Epithelial cell of esophagus (primary cell): ENCODE measurements at regions not wholly inside any gene's neighbourhood (a gene's known extent, or its start where the extent isn't known, plus 50 kb on each side); places are given as distances from the start of the nearest gene placed in this dataset.

ENCODE experiments used
- DNase-seq: peaks from one replicate; pipeline ENCODE4 v3.0.0; 2010; ENCODE audit warnings: low read depth
- H3K4me3 ChIP-seq: 2 replicates; pipeline ENCODE4 v1.5.1; 2011; ENCODE audit warnings: mild to moderate bottlenecking, low read length, control low read depth
- CTCF ChIP-seq: IDR thresholded peaks from 2 replicates; pipeline ENCODE4 v1.5.1; 2011; ENCODE audit warnings: low read depth, mild to moderate bottlenecking, low read length, control low read depth, inconsistent platforms; ENCODE audit not compliant: insufficient read depth; ENCODE audit errors: missing control alignments

- no peak overlapping the region for H3K4me3 ChIP-seq
- no peak for DNase-seq
- TF ChIP-seq CTCF: no peak
Observed at GRCh38 chr2:151002959-151003600, 258.6 kb downstream of the RBM43 start.

DNA sequence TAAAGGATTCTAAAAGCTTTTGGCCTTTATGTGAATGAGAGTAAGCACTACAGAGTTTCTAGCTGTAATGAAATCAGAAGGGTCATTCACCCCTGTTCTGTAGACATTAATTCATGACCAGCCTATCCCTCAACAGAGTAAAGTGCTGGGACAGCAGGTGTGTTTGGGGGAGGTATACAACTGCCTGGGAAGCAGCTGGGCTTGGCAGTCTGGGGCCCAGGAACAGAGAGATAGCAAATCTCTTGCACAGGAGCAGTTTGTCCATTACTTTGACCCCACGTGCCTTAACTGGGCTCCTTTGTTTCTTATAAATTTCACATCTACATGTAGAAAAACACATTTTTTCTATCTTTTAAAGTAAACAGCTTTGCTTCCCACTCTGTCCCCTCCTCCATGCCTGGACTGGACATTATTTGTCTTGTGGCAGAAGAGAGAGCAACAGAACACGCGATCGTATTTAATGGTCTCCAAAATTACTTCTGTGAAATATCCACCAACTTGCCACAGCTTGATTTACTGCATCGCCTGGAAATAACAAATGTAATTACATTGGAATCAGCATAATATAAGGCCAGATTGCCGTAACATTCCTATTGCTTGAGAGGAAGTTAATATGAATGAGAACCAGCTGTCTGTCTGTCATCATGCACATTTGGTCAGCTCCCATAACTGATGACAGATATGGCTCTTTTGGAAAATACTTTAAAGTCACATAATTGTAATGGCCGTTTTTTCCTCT is 263.8 kb downstream of the RBM43 start:
- H3K4me3 ChIP-seq: no peak overlapping the region
- no peak for DNase-seq
- no peak for TF ChIP-seq CTCF

DNA sequence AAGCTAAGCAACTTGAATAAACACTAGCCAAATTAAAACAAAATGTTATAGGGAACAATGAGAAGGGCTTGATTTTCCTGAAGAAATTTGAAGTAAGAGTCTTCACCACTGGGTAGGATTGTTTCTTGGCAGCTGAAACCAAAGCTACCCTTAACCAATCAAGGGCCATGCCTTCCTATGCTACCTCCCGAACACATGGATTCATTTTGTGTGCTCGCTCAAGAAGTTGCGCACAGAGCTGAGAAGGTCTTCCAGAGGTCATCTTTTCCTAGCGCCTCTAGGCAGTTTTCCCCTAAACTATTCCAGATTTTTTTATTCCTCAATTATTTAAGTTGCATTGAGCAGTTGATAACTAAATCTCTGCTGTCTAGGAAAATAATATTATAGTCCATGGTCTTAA is 264.6 kb downstream of the RBM43 start:
- DNase-seq: no peak
- no peak for TF ChIP-seq CTCF
- no peak overlapping the region for H3K4me3 ChIP-seq

DNA sequence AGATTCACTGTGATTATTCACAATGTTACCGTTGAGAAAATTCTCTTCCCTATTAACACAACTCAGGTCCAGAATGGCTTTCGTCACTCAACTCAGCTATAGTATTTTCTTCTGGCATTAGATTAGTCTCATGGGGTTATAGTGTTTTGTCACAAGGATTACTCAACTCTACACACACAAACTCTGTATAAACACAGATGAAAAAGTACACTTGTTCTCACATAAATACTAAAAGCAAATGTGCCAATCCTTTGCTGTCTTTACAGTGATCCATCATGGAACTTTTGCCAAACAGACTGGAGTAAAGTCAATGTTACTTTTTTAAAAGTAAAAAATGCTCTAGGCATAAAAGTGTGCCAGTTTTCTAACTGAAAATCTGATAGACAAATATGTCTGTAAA is 267.6 kb downstream of the RBM43 start:
- TF ChIP-seq CTCF: no peak
- peak; percentile 39 for DNase-seq
- H3K4me3 ChIP-seq: no peak overlapping the region

- no peak for TF ChIP-seq CTCF
- DNase-seq: no peak
- no peak overlapping the region for H3K4me3 ChIP-seq
Observed at GRCh38 chr2:150989969-150990368, 271.7 kb downstream of the RBM43 start.

DNA sequence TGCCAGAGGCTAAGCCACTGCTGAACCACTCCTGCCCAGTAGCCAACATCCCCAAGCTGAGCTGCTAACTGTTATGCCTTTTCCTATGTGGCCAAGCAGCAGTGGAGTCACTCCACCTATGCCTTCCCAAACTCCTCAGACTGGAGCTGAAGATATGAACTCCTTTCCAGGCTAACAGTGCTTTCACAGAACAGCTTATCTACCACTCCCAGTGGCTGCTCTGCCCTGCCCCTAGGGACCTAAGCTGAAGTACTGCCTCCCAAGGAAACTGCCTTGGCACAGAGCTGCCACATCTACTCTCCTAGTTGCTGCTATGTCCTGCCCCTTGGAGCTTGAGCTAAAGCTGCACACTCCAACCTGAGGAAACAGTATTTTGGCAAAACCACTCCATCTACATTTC is 275.9 kb downstream of the RBM43 start:
- DNase-seq: no peak
- no peak overlapping the region for H3K4me3 ChIP-seq
- no peak for TF ChIP-seq CTCF
